ENCODE measurements at regions not wholly inside any gene's neighbourhood (a gene's known extent, or its start where the extent isn't known, plus 50 kb on each side); places are given as distances from the start of the nearest gene placed in this dataset.

DNA sequence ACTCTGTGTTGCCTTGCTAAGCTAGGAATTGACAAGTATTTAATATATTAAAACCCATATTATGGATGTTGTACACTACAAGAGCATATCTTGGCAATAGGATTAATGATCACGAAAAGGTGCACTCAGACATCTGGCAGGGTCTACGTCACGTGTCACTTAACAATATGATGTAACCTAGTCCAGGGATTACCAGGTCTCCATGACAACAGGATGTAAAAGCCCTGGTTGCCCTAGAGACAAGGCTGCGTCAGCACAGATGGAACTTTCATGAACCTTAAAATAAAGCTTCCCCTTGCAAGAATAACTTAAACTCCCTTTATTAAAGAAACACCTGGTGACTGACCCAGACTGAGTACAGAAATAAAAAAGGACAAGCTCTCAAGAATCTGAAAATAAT, 717.8 kb downstream of the CDH18 start:
- TF ChIP-seq, protein P1, sequence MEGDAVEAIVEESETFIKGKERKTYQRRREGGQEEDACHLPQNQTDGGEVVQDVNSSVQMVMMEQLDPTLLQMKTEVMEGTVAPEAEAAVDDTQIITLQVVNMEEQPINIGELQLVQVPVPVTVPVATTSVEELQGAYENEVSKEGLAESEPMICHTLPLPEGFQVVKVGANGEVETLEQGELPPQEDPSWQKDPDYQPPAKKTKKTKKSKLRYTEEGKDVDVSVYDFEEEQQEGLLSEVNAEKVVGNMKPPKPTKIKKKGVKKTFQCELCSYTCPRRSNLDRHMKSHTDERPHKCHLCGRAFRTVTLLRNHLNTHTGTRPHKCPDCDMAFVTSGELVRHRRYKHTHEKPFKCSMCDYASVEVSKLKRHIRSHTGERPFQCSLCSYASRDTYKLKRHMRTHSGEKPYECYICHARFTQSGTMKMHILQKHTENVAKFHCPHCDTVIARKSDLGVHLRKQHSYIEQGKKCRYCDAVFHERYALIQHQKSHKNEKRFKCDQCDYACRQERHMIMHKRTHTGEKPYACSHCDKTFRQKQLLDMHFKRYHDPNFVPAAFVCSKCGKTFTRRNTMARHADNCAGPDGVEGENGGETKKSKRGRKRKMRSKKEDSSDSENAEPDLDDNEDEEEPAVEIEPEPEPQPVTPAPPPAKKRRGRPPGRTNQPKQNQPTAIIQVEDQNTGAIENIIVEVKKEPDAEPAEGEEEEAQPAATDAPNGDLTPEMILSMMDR (IDR thresholded peaks at IDR 0.05; ENCODE audit: poor library complexity) = no peak
- no peak for TF ChIP-seq EZH2phosphoT487 (IDR thresholded peaks at IDR 0.05; ENCODE audit: low read depth, severe bottlenecking, unreplicated experiment)
- no peak for TF ChIP-seq EZH2 (IDR thresholded peaks at IDR 0.05; ENCODE audit: borderline replicate concordance)
